CD14-positive monocyte (primary cell): ENCODE measurements at regions not wholly inside any gene's neighbourhood (a gene's known extent, or its start where the extent isn't known, plus 50 kb on each side); places are given as distances from the start of the nearest gene placed in this dataset.

Experiments used
- DNase-seq, 3 donors: peaks; one replicate each; pipeline ENCODE4 v3.0.0-alpha.2; 2011 to 2022
- H2AFZ ChIP-seq: 2 replicates; pipeline ENCODE4 v1.6.0; 2012; ENCODE audit warnings: mild to moderate bottlenecking, low read depth, low read length, inconsistent platforms; ENCODE audit not compliant: insufficient read depth, poor library complexity, severe bottlenecking
- H3K27ac ChIP-seq, 2 donors: 1 replicate in 1 of 2; 2 replicates in 1 of 2; pipeline ENCODE4 v1.5.1; 2012 to 2013; ENCODE audit warnings: low read length in 2 of 2, control low read depth in 1 of 2, inconsistent platforms in 1 of 2, low read depth in 1 of 2, mild to moderate bottlenecking in 1 of 2
- H3K27me3 ChIP-seq, 2 donors: one replicate each; pipeline versions ENCODE4 v1.6.0 to v1.6.1; 2011 to 2013; ENCODE audit warnings: low read length in 2 of 2; ENCODE audit not compliant: control insufficient read depth in 2 of 2, insufficient read depth in 2 of 2
- H3K36me3 ChIP-seq, 2 donors: replicated peaks in 1 of 2; 1 replicate in 1 of 2; 2 replicates in 1 of 2; pipeline versions ENCODE4 v1.5.1 to v1.6.1; 2012 to 2013; ENCODE audit warnings: low read length in 2 of 2, control low read depth in 1 of 2, inconsistent platforms in 1 of 2, mild to moderate bottlenecking in 1 of 2; ENCODE audit not compliant: insufficient read depth in 2 of 2, control insufficient read depth in 1 of 2
- H3K4me1 ChIP-seq, 2 donors: 1 replicate in 1 of 2; 2 replicates in 1 of 2; pipeline versions ENCODE4 v1.5.1 to v1.6.1; 2012 to 2013; ENCODE audit warnings: low read length in 2 of 2, control low read depth in 1 of 2, inconsistent platforms in 1 of 2, mild to moderate bottlenecking in 1 of 2, moderate library complexity in 1 of 2; ENCODE audit not compliant: insufficient read depth in 2 of 2, control insufficient read depth in 1 of 2
- H3K4me2 ChIP-seq: replicated peaks from 2 replicates; pipeline ENCODE3; 2012; ENCODE audit warnings: low read length, moderate library complexity, mild to moderate bottlenecking; ENCODE audit not compliant: poor library complexity, severe bottlenecking; ENCODE audit errors: extremely low read depth
- H3K4me3 ChIP-seq, 3 experiments: fragments of 200-600 bp in 1 of 3; sonication (generic) in 1 of 3; replicated peaks in 1 of 3; 1 replicate in 2 of 3; 2 replicates in 1 of 3; pipeline ENCODE4 v1.5.1; 2011 to 2013; ENCODE audit warnings: low read length in 3 of 3, mild to moderate bottlenecking in 3 of 3, control low read depth in 2 of 3, low read depth in 2 of 3, inconsistent platforms in 1 of 3, moderate library complexity in 1 of 3
- H3K79me2 ChIP-seq: 2 replicates; pipeline ENCODE4 v1.6.0; 2012; ENCODE audit warnings: mild to moderate bottlenecking, control low read depth, inconsistent platforms, low read length, moderate library complexity; ENCODE audit not compliant: insufficient read depth
- H3K9ac ChIP-seq: 2 replicates; pipeline ENCODE4 v1.6.0; 2017; ENCODE audit warnings: low read length, mild to moderate bottlenecking; ENCODE audit not compliant: insufficient read depth, poor library complexity, severe bottlenecking
- H3K9me3 ChIP-seq, 2 donors: replicated peaks in 1 of 2; 1 replicate in 1 of 2; 2 replicates in 1 of 2; pipeline versions ENCODE4 v1.5.1 to v1.6.1; 2012 to 2013; ENCODE audit warnings: low read length in 2 of 2, control low read depth in 1 of 2; ENCODE audit not compliant: control insufficient read depth in 1 of 2, insufficient read depth in 1 of 2
- H4K20me1 ChIP-seq: 2 replicates; pipeline ENCODE4 v1.6.0; 2012; ENCODE audit warnings: mild to moderate bottlenecking, low read length, control low read depth, moderate library complexity; ENCODE audit not compliant: insufficient read depth
- H3K27ac Mint-ChIP-seq, 7 donors: one replicate each; pipeline ENCODE4 v1.8.0; 2020; ENCODE audit warnings: mild to moderate bottlenecking in 7 of 7, mixed read lengths in 7 of 7, moderate library complexity in 6 of 7, inconsistent platforms in 2 of 7
- H3K27me3 Mint-ChIP-seq, 3 donors: one replicate each; pipeline ENCODE4 v1.8.0; 2021 to 2022; ENCODE audit warnings: low read depth in 3 of 3, mild to moderate bottlenecking in 3 of 3, mixed read lengths in 3 of 3, moderate library complexity in 3 of 3, inconsistent platforms in 1 of 3
- H3K36me3 Mint-ChIP-seq, 2 donors: one replicate each; pipeline ENCODE4 v1.8.0; 2020; ENCODE audit warnings: mixed read lengths in 2 of 2, inconsistent platforms in 1 of 2, mild to moderate bottlenecking in 1 of 2
- H3K4me1 Mint-ChIP-seq: one replicate; pipeline ENCODE4 v1.8.0; 2020; ENCODE audit warnings: mild to moderate bottlenecking, mixed read lengths
- H3K4me3 Mint-ChIP-seq, 2 donors: one replicate each; pipeline ENCODE4 v1.8.0; 2020; ENCODE audit warnings: mild to moderate bottlenecking in 2 of 2, mixed read lengths in 2 of 2, moderate library complexity in 1 of 2
- H3K9me3 Mint-ChIP-seq, 7 donors: one replicate each; pipeline ENCODE4 v1.8.0; 2020 to 2022; ENCODE audit warnings: mixed read lengths in 7 of 7, mild to moderate bottlenecking in 6 of 7, moderate library complexity in 6 of 7, inconsistent platforms in 2 of 7
- WGBS: methylation state at CpG from one replicate; pipeline ENCODE4 v1.1.5; 2013; ENCODE audit warnings: missing lambda C conversion rate; ENCODE audit not compliant: insufficient coverage; 5-methylcytosine and 5-hydroxymethylcytosine counted together
- intact Hi-C, 2 donors: fragments of 100-400 bp; cut with micrococcal nuclease; formaldehyde crosslinking; loops; one replicate each; pipeline versions ENCODE4 v1.15.0 to v1.15.1; 2023
- TF ChIP-seq, protein P1 (sequence below): fragments of 200-600 bp; IDR thresholded peaks from one replicate; pipeline ENCODE4 v1.8.0; 2022; ENCODE audit warnings: antibody characterized with exemption, mild to moderate bottlenecking

DNA sequence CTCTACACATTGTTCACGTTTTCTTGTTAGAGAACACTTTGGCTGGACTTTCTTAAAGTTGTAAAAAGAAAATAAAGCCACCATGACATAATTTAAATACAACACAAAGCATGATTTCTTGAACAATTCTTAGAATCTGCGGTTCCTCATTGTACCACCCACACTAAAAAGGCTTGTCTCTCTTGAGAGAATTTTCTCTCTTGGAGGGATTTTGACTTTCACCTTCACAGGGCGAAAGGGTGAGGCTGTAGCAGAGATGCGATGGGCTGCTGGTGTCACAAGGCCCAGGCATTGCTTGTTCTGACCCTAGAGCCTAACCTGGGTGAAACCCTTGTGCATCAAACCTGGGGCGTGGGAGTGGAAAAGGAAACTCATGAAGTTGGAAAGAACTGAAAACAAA is 122.7 kb upstream of the RIPOR2 start:
- H3K36me3 ChIP-seq = no peaks in the 10 kb centered on the region
- H2AFZ ChIP-seq = no peak overlapping the region
- Mint-ChIP-seq H3K4me3 (no peak overlapping the region), H3K27ac (no peak overlapping the region), H3K4me1 (peaks cover 49% of the 10 kb centered on the region), H3K9me3 (peaks cover 0 to 4% (median 0%) of the 10 kb centered on the region in 7 donors), H3K27me3 (peaks cover 0 to 3% (median 2%) of the 10 kb centered on the region in 3 donors), H3K36me3 (peaks cover 0 to 2% of the 10 kb centered on the region in 2 donors)
- intact Hi-C loops = no loop called here
- no peak overlapping the region for H3K4me3 ChIP-seq
- DNase-seq = no peak
- H3K9ac ChIP-seq = no peak overlapping the region
- WGBS = no CpG with 5 or more reads among the region's 5 CpGs
- TF ChIP-seq, protein P1, sequence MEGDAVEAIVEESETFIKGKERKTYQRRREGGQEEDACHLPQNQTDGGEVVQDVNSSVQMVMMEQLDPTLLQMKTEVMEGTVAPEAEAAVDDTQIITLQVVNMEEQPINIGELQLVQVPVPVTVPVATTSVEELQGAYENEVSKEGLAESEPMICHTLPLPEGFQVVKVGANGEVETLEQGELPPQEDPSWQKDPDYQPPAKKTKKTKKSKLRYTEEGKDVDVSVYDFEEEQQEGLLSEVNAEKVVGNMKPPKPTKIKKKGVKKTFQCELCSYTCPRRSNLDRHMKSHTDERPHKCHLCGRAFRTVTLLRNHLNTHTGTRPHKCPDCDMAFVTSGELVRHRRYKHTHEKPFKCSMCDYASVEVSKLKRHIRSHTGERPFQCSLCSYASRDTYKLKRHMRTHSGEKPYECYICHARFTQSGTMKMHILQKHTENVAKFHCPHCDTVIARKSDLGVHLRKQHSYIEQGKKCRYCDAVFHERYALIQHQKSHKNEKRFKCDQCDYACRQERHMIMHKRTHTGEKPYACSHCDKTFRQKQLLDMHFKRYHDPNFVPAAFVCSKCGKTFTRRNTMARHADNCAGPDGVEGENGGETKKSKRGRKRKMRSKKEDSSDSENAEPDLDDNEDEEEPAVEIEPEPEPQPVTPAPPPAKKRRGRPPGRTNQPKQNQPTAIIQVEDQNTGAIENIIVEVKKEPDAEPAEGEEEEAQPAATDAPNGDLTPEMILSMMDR = no peak
- H3K27ac ChIP-seq = no peak overlapping the region
- no peaks in the 10 kb centered on the region for H3K9me3 ChIP-seq
- H3K4me2 ChIP-seq = no peak overlapping the region
- no peaks in the 10 kb centered on the region for H3K79me2 ChIP-seq
- peaks cover 39 to 47% of the 10 kb centered on the region in 2 donors for H3K4me1 ChIP-seq
- no peaks in the 10 kb centered on the region for H4K20me1 ChIP-seq
- H3K27me3 ChIP-seq = no peaks in the 10 kb centered on the region

DNA sequence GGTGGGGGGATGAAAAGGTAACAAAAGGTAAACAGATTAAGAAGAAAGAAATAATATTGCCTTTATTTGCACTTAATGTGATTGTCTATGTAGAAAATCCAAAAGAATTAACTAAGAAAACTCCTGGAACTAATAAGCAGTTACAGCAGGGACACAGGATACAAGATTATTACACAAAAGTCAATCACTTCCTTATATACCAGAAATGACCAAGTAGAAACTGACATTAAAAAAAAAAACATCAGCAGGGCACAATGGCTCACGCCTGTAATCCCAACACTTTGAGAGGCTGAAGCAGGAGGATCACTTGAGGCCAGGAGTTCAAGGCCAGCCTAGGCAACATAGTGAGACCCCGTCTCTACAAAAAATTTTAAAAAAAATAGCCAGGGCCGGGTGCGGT is 123.2 kb upstream of the RIPOR2 start:
- Histone ChIP-seq H3K4me2 (no peak overlapping the region), H3K4me3 (no peak overlapping the region), H3K36me3 (no peaks in the 10 kb centered on the region), H3K27ac (no peak overlapping the region), H3K27me3 (no peaks in the 10 kb centered on the region), H3K9me3 (no peaks in the 10 kb centered on the region), H3K4me1 (peaks cover 34 to 42% of the 10 kb centered on the region in 2 donors), H3K79me2 (no peaks in the 10 kb centered on the region), H4K20me1 (no peaks in the 10 kb centered on the region), H2AFZ (no peak overlapping the region), H3K9ac (no peak overlapping the region)
- peaks cover 44% of the 10 kb centered on the region for H3K4me1 Mint-ChIP-seq
- intact Hi-C loops = no loop called here
- H3K36me3 Mint-ChIP-seq = peaks cover 0 to 2% of the 10 kb centered on the region in 2 donors
- H3K27me3 Mint-ChIP-seq = peaks cover 0 to 3% (median 2%) of the 10 kb centered on the region in 3 donors
- WGBS = 75% methylated on average over 4 of the region's 4 CpGs
- peaks cover 0 to 4% (median 0%) of the 10 kb centered on the region in 7 donors for H3K9me3 Mint-ChIP-seq
- DNase-seq = no peak
- H3K4me3 Mint-ChIP-seq = no peak overlapping the region
- no peak overlapping the region for H3K27ac Mint-ChIP-seq
- TF ChIP-seq, protein P1 = no peak
